ENCODE measurements at regions not wholly inside any gene's neighbourhood (a gene's known extent, or its start where the extent isn't known, plus 50 kb on each side); places are given as distances from the start of the nearest gene placed in this dataset.

- ChIA-PET POLR2A (no interaction called here), CTCF (no interaction called here)
- Mint-ChIP-seq H3K27me3 (peaks cover 22% of the 10 kb centered on the region), H3K4me3 (no peak overlapping the region), H3K4me1 (ENCODE audit: low read depth) (no peaks in the 10 kb centered on the region), H3K27ac (no peak overlapping the region), H3K36me3 (ENCODE audit: low read depth) (no peaks in the 10 kb centered on the region), H3K9me3 (no peaks in the 10 kb centered on the region)
- intact Hi-C loops (cut with micrococcal nuclease), result no loop called here
- no peak for TF ChIP-seq CTCF (IDR thresholded peaks at IDR 0.05)
- no peak for DNase-seq
- ATAC-seq, result no peak
These were observed 58.4 kb upstream of the RCN1 start for GRCh38 chr11:32032478-32032877.

GRCh38 chr11:32032052-32032451 lies 58.8 kb upstream of the RCN1 start:
- no peak overlapping the region for H3K27ac Mint-ChIP-seq
- ChIA-PET POLR2A (no interaction called here), CTCF (no interaction called here)
- no peaks in the 10 kb centered on the region for H3K9me3 Mint-ChIP-seq
- H3K36me3 Mint-ChIP-seq (ENCODE audit: low read depth), result no peaks in the 10 kb centered on the region
- H3K27me3 Mint-ChIP-seq, result peaks cover 19% of the 10 kb centered on the region
- intact Hi-C loops (cut with micrococcal nuclease), result no loop called here
- no peak overlapping the region for H3K4me3 Mint-ChIP-seq
- TF ChIP-seq CTCF (IDR thresholded peaks at IDR 0.05), result no peak
- DNase-seq (no peak), ATAC-seq (no peak)
- no peaks in the 10 kb centered on the region for H3K4me1 Mint-ChIP-seq (ENCODE audit: low read depth)

GRCh38 chr11:32030875-32031503 lies 59.9 kb upstream of the RCN1 start:
- H3K4me1 Mint-ChIP-seq (ENCODE audit: low read depth), result no peaks in the 10 kb centered on the region
- H3K36me3 Mint-ChIP-seq (ENCODE audit: low read depth), result no peaks in the 10 kb centered on the region
- no peak for TF ChIP-seq CTCF (IDR thresholded peaks at IDR 0.05)
- intact Hi-C loops (cut with micrococcal nuclease), result no loop called here
- no peaks in the 10 kb centered on the region for H3K9me3 Mint-ChIP-seq
- no peak overlapping the region for H3K27ac Mint-ChIP-seq
- ChIA-PET CTCF (no interaction called here), POLR2A (no interaction called here)
- ATAC-seq (no peak), DNase-seq (no peak)
- peaks cover 17% of the 10 kb centered on the region for H3K27me3 Mint-ChIP-seq
- no peak overlapping the region for H3K4me3 Mint-ChIP-seq

GRCh38 chr11:32029721-32030120 lies 61.2 kb upstream of the RCN1 start:
- no peaks in the 10 kb centered on the region for H3K4me1 Mint-ChIP-seq (ENCODE audit: low read depth)
- no peak overlapping the region for H3K27ac Mint-ChIP-seq
- H3K4me3 Mint-ChIP-seq, result no peak overlapping the region
- ChIA-PET POLR2A (interaction anchor here (0.7 kb wide), 1 partner anchor 146 kb away, joined by 3 read pairs; no protein-coding TSS in a partner anchor), CTCF (interaction anchor here (1.6 kb wide), 1 partner anchor 71 kb away, joined by 3 read pairs; no protein-coding TSS in a partner anchor)
- no peaks in the 10 kb centered on the region for H3K9me3 Mint-ChIP-seq
- DNase-seq (no peak), ATAC-seq (no peak)
- no peak for TF ChIP-seq CTCF (IDR thresholded peaks at IDR 0.05)
- peaks cover 17% of the 10 kb centered on the region for H3K27me3 Mint-ChIP-seq
- intact Hi-C loops (cut with micrococcal nuclease), result no loop called here
- no peaks in the 10 kb centered on the region for H3K36me3 Mint-ChIP-seq (ENCODE audit: low read depth)

- no peaks in the 10 kb centered on the region for H3K36me3 Mint-ChIP-seq (ENCODE audit: low read depth)
- no peak for ATAC-seq
- peaks cover 7% of the 10 kb centered on the region for H3K27me3 Mint-ChIP-seq
- ChIA-PET POLR2A (no interaction called here), CTCF (no interaction called here)
- H3K27ac Mint-ChIP-seq, result no peak overlapping the region
- DNase-seq, result no peak
- H3K9me3 Mint-ChIP-seq, result no peaks in the 10 kb centered on the region
- TF ChIP-seq CTCF (IDR thresholded peaks at IDR 0.05), result no peak
- intact Hi-C loops (cut with micrococcal nuclease), result no loop called here
- no peak overlapping the region for H3K4me3 Mint-ChIP-seq
- no peaks in the 10 kb centered on the region for H3K4me1 Mint-ChIP-seq (ENCODE audit: low read depth)
These were observed 62.7 kb upstream of the RCN1 start for GRCh38 chr11:32028201-32028600.
